Right forelimb (tissue), 1 donor: ENCODE measurements at regions not wholly inside any gene's neighbourhood (a gene's known extent, or its start where the extent isn't known, plus 50 kb on each side); places are given as distances from the start of the nearest gene placed in this dataset.
"Not testable (repeated sequence)": the region's sequence is repeated elsewhere in the genome, so short reads cannot be mapped to it uniquely, and the experiment has no call there.

Source experiments
- DNase-seq: peaks from one replicate; pipeline ENCODE4 v3.0.0-alpha.2; 2018

DNA sequence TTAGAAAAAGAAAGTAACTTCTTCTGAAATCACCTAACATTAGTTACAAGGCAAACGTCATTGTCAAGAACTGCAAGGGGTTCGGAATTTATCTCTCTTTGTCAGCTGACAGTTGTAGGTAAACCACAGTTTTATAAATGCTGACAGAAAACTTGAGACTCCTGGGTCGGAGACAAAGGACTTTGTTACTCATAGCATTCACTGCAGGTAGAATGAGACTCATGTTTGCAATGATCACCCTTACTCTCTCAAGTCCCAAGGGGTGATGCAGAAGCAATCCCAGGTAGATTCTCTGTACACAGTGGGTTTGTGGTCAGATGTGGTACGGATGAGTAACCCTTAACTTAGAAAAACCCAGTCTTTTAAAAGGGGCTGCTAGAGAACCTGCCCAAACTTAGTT is 757.8 kb downstream of the TRIB2 start:
- no peak for DNase-seq

DNA sequence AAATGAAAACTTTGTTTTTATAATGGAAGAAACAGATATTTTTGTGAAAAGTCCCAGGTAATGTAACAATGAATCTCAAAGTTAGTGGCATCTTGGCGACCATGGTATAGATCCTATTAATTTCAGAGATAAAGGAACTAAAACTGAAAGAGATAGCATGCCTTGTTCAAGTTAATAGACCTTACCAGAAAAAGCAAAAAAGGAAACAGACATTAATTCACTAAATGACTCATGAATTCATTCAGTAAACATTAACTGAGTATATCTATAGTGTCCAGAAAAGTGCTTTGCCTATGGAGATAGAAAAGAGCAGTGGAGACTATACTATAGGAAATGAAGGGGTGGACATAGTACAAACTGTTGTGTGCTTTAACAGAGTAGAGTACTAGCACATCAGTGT is 763.3 kb downstream of the TRIB2 start:
- DNase-seq = no peak

DNA sequence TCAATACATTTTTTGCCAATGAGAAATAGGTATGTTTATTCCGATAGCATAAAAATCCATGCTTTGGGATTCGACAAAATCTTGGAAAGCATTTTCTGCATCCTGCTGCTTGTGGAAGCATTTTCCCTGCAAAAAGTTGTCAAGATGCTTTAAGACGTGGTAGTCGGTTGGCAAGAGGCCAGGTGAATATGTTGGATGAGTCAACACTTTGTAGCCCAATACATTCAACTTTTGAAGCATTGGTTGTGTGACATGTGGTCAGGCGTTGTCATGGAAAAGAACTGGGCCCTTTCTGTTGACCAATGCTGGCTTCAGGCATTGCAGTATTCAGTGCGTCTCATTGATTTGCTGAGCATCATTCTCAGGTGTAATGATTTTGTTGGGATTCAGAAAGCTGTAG is 764.5 kb downstream of the TRIB2 start:
- DNase-seq = no peak

DNA sequence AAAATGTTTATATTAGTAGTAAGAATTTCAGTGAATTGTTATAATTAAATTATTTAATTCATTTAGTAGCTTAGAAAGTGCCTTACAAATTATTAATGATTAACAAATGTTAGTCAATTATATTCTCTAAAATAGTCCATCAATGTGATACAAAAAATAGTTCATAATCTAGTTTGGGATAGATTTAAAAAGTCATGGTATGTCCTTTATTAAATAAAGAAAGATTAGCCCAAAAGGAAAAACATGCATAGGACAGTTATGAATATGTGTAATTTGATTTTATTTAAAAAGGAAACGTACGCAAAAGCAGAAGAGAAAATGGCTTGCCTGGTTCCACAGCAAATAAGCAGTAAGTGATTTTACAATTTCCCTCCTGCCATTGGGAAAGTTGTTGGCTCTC is 768.5 kb downstream of the TRIB2 start:
- DNase-seq = no peak

DNA sequence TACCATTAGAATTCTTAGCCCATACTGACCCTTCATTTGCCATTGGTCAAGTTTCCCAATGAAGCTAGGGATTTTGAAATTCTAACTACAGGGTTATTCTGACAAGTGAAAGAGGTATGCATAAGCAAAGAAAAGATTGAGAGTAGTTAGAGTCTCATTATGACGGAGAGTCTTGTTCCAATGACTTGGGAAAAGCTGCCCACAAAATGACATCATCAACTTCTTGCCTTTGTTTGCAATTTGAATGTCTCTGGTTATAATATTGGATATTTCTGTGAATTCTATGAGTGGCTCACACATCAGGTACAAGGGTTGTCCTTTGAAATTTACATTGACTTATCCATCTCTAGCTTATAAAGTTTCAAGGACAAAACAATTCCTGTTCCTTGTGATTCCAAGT is 772.2 kb downstream of the TRIB2 start:
- DNase-seq = no peak

DNA sequence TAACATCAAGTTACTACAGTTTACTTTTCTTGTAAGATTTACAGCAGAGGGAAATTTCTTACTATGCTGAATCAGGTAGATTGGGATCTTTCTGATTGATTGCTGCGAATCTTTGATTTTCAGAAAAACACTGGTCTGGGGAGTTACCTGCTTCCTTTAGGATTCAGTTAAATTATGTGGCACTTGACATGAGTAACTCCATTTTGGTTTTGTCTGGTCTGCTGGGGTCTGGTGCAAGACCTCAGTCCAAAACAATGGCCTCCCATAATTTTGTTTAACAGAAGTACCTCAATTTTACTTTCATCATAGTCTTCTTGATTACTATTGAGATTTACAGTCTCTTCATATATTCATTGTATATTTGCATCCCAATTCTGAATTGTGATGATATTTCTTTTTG is 775.5 kb downstream of the TRIB2 start:
- no peak for DNase-seq

DNA sequence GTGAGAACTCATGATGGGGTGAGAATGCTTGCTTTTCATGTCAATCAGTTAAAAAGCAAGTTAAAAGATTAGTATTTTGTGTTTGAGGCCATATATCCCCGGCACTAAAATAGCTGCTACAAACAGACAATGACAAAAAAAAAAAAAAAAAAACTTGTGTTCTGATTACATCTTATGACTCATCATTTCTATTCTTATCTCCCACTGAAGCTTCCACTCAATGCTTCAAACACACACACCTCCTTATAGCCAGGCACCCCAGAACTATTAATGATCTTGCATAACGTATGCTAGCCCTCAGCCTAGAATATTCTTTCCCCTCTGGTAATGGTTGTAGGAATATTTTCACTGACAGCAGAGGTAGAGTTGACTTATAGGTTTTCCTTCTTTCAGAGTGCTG is 778.3 kb downstream of the TRIB2 start:
- DNase-seq = no peak

DNA sequence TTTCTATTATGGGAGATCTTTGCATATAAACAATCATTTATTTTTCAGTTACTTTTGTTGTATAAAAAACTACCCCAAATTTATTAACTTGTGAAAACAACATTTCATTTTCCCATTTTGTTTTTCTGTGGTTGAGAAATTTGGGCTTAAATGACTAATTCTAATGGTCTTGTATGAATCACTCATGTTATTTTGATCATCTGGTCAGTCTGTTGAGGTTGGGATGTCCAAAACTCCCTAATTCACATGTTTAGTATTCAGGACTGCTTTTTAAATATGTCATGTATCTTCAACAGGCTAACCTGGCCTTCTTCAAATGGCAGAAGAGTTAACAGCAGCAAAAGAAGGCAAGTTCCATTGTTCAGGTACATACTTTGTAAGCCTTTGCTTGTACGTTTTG is 788.1 kb downstream of the TRIB2 start:
- no peak for DNase-seq

DNA sequence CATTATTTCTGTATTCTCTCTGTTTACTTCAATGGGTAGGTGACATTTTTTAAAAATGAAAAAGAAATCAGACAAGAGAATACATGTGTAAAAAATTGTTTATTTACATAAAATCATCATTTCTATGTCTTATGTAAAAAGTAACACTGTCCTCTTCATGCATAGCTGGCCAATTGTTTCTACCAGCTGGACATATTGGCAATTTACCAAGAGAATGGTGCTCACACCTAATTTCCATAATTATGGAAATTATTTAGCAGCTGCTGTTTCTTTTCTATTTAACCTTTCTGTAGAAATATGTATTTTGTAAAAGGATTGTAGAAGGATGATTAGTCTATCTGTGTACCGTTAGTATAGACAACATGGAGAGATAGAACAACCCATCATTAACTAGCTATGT is 791.9 kb downstream of the TRIB2 start:
- no peak for DNase-seq

DNA sequence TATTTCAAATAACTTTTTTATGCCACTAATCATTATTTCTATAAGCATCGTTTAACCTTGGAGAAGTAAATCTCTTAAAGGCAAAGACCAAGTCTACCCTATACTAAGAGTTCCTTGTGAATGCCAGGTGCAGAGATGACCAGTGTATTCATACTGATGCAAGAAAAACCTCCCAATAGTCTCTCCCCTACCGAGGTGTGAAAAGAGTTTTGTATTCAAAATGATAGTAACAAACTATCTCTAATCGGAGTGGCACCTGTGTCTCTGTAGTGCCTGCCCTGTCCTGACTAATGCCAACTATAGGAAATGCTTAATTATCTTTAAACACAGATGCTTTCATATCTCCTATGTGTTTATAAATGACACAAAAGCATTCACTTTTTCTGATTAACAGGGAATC is 798.5 kb downstream of the TRIB2 start:
- no peak for DNase-seq

DNA sequence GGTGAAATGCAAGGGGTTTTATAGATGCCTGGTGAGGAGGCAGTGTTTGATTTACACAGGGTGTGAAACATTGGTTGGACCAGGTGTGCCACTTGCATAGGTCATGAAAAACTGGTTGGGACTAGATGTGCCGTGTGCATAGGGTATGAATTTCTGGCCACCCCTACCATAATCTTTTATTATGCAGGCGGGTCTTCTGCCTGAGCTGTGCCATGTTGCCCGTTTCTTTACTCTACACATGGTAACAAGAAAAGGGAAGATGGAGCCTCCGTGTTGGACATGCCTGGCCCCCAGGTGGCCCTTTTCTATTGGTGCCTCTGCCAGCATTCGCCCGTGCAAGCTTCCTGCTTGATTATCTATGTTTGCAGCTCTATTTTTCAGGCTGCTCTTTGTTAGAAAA is 805.4 kb downstream of the TRIB2 start:
- no peak for DNase-seq

DNA sequence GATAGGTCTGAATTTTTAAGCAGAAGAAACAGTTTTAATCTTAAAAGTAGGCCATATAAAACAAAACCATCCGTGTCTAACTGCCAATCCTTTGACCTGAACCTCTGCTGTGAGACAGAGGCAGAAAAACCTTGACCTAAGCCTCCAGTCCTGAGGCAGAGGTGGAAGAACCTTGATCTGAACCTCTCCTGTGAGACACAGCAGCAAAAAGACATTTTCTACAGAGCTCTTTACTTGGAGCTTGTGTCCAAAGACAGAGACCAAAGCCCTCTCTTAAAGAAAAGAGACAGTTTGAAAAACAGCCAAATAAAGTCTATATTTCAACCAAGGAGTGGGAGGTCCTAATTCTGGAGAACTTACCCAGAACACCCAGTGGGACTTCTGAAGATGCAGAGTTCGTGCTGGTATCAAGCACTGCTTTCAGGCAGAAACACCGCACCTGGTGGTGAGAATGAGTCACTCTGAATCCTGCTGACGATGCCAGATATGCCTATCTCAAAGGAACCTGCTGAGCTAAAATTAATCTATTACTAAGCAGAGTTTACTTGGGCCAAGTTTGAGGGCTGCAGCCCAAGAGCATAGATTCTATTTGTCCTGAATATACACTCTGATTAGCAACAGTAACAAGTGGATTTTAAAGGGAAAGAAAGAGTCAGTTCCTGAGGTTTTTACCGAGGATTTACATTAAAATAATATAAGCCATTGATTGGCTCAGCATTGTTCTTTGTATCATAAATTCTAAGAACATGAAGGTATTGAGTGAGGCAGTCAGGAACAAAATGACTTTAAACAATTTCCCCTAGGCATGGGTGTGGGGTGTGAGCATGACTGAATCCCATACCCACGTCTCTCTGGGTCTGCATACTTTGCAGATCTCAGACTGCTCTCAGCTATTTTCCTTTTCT is 806.4 kb downstream of the TRIB2 start:
- DNase-seq = no peak

DNA sequence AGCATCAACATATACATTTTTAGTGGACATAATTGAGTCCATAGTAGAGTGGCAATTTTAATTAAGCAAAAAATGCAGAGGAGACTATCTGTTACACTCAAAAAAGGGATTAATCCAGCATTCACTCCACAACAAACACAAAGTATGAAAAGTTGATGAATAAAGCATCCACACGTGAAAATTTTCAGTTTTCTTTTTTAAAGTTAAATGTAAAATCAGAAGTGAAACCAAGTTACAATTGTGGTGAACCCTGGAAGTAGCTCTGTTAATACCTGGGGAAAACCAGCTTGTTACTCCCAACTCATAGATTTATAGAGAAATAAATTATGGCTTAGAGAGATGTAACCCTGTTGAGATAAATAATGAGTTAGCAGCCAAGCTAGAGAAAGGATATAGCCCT is 807.8 kb downstream of the TRIB2 start:
- no peak for DNase-seq

DNA sequence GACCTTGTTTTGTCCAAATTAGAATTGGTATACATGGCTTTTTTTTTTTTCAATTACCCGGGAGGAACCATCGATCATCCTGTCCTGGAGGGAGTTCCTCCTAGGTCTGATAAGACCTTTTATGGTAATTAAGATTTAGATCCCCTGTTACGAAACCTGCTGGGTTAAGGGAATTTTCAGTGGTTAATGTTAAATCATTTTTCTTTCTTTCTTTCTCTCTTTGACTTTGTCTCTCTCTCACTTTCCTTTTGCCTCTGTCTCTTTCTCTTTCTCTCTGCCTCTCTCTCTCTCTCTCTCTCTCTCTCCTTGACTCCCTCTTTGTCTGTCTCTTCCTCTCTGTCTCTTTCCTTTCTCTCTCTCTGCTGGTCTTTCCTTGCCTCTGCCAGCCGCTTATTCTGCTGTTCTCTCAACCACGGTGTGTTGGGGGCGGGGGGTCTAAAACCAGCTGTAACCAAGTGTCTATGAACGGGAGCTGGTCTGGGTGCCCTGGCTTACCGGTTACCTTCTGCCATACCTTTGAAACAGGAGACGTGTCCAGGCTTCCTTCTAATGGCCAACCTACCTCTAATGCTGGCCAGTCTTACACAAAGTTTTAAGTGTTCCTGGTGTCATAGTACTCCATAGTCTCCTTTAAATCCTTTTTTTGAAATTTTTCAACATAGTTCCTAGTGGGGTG is 815.1 kb downstream of the TRIB2 start:
- DNase-seq = not testable (repeated sequence)

DNA sequence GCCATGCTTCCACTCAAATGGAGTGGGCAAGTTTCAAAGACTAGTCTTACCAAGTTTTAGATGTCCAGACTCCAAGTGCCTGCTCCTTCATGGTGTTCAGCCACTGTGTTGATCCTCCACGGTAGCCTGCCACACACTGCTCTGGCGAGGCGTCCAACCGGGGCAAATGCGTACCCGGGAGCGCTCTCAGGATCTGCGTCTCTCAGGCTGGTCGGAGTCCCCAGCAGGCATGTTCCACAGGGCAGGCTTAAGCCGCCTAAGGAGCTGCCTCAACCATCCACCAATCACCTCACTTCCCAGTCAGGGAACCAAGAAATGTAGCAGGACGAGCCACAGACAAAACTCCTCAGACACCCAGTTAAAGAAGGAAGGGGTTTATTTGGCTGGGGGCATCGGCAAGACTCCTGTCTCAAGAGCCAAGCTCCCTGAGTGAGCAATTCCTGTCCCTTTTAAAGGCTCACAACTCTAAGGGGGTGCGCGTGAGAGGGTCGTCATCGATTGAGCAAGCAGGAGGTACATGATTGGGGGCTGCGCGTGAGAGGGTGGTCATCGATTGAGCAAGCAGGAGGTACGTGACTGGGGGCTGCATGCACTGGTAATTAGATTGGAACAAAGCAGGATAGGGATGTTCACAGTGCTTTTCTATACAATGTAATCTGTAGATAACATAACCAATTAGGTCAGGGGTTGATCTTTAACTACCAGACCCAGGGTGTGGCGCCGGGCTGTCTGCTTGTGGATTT is 816.2 kb downstream of the TRIB2 start:
- DNase-seq = not testable (repeated sequence)

DNA sequence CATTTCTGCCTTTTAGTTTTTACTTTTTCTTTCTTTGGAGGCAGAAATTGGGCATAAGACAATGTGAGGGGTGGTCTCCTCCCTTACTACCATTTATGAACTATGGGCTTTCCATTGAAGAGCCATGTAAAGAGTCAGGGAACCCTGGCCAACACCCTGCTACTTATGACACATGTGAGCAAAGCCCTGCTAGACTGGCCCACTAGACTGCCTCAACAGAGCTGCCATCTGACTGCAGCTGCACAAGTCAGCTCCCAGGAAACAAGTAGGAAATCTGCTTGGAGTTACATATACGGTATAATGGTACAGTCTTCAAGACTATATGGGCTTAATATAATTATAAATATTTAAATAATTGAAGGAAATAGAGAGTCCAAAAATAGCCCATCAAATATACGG is 816.8 kb downstream of the TRIB2 start:
- DNase-seq = no peak

DNA sequence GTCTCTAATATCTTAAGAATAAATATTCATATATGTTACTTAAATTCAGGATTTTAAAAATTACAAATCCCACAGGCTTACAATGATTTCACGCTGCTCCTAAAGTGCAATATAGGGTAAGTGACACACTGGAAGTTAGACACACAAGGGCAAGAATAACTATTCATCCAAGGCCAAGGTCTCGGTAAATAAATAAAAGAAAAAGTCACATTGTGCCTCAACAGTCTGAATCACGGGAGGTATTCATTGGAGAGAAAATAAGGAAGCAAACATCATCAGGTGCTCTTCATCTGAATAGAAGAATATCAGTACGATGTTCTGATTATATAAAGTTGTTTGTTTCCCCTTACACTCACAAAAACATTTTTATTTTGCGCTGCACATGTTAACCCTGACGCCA is 820.2 kb downstream of the TRIB2 start:
- DNase-seq = no peak

DNA sequence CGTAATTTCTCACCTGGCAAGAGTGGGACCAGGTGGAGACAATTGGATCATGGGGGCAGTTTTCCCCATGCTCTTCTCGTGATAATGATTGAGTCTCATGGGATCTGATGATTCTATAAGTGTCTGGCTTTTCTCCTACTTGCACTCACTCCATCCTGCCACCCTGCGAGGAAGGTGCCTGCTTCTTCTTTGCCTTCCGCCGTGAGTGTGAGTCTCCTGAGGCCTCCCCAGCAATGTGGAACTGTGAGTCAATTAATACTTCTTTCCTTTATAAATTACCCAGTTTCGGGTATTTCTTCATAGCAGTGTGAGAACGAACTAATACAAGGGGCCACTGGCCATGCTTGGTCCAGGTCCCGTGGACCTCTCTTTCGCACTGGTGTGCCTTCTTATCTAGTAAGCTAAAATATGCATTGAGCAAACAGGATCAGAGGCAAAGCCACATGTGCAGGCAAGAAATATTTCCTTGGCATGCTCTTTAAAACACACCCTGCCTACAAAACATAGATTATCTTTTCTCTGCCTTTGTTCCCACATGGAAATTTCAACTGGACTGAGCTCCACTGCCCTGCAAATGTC is 821.1 kb downstream of the TRIB2 start:
- DNase-seq = no peak

DNA sequence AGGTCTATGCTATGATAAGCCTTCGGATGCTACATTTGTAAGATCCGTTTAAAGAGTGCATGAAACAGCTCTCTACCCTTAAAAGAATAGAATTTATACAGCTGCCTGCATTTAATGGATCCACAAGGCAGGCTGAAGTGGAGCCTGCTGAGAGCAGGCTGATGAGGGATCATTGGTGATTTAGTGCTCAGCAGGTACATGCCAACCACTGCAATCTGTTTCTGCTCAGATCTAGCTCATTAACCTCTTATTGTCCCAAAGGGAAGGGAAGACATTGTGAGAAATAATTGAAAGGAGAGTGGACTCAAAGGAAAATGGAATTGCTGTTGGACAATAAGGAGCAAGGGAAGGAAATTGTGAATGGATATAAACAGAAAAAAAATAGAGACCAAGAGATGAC is 822.6 kb downstream of the TRIB2 start:
- DNase-seq = no peak

DNA sequence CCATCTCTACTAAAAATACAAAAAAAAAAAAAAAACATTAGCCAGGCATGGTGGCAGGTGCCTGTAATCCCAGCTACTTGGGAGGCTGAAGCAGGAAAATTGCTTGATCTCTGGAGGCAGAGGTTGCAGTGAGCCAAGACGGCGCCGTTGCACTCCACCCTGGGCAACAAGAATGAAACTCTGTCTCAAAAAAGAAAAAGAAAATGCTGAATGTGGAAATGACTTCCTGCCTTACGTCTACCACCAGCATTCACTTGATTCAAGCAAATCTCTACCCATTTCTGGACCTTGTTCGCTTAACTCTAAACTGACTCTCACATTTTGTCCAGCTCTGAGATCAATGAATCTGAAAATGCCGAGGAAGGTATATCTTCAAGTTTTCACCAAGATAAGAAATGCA is 825.3 kb downstream of the TRIB2 start:
- no peak for DNase-seq

DNA sequence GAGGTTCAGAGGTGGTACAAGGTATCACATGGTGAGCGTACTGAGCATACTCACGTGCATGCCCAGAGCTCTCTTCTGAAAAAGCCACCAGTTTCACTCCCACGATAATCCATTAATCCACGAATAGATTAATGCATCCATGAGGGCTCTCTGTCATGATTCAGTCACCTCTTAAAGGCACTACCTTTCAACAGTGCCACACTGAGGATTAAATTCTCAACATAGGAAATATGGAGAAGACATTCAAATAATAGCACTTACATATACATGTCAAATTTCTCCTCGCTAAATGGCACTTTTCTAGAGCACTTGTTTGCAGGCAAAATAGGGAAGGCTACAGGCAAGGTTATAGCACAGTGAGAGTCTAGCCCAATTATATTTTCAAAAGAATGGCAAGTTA is 825.9 kb downstream of the TRIB2 start:
- DNase-seq = no peak

DNA sequence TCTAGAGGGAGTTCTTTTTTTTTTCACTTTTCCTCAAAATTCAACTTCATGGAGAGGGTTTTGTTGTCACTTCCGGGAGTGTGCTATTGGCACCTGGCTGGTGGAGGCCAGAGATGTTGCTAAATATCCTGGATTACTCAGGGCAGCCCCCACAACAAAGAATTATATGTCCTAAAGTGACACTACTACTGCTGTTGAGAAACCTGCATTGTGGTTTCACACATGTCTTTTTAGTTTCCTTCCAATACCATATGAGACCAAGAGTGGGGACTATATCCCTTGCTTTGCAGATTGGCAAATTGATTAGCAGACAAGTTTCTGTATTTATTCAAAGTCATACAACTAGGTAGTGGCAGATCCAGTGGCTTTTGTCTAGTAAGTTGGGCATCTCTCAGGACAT is 826.8 kb downstream of the TRIB2 start:
- no peak for DNase-seq

DNA sequence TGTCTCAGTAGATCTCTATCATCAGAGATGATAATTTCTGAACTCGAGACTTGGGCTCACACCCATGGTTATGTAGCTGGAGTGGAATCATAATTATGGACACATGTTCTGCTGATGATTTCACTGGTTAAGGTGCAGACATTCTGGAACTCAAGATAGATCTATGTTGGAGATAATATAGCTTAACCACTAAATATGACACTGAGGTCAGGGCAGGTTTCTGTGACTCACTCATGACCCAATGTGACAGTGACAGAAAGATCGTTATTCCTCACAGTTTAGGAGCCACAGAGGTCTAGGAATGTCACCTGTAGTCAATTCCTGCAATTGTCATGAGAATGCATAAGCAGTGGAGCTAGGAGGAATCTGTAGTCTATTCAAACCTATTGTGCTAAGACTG is 828.6 kb downstream of the TRIB2 start:
- no peak for DNase-seq

DNA sequence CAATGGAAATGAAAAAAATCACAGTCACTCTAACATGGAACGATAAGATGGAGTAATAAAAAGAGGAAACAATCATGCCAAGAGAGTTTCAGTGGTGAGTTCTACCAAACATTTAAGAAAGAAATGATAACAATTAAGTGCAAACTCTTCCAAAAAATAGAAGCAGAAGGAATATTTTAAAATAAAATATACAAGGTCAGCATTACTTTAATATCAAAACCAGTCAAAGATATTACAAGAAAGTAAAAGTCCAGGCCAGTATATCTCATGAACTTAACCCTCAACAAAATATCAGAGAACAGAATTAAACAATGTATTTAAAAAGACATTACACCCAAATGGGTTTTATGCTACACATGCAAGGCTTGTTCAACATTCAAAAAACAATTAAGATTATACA is 829.4 kb downstream of the TRIB2 start:
- no peak for DNase-seq
